Neural progenitor cell (in vitro differentiated cells): ENCODE measurements at regions not wholly inside any gene's neighbourhood (a gene's known extent, or its start where the extent isn't known, plus 50 kb on each side); places are given as distances from the start of the nearest gene placed in this dataset.

Experiments
- DNase-seq: peaks from one replicate; pipeline ENCODE4 v3.0.0-alpha.2; 2016; ENCODE audit warnings: low spot score
- H2AFZ ChIP-seq: fragments of 200-600 bp; sonication (generic); replicated peaks from 2 replicates; pipeline ENCODE4 v1.6.1; 2016; ENCODE audit warnings: antibody characterized with exemption
- H3F3A ChIP-seq: fragments of 200-600 bp; sonication (generic); 2 replicates; pipeline ENCODE4 v1.6.1; 2016; ENCODE audit warnings: antibody characterized with exemption, low read depth
- H3K27ac ChIP-seq: fragments of 200-600 bp; sonication (generic); 2 replicates; pipeline ENCODE4 v1.5.1; 2016; ENCODE audit warnings: mild to moderate bottlenecking
- H3K27me3 ChIP-seq: fragments of 200-600 bp; sonication (generic); 2 replicates; pipeline ENCODE4 v1.6.1; 2016; ENCODE audit warnings: mild to moderate bottlenecking, moderate library complexity
- H3K36me3 ChIP-seq: fragments of 200-600 bp; sonication (generic); 2 replicates; pipeline ENCODE4 v1.5.1; 2016
- H3K4me1 ChIP-seq: fragments of 200-600 bp; sonication (generic); 2 replicates; pipeline ENCODE4 v1.6.1; 2016; ENCODE audit warnings: mixed run types
- H3K4me2 ChIP-seq: fragments of 200-600 bp; sonication (generic); 2 replicates; pipeline ENCODE4 v1.6.1; 2016
- H3K4me3 ChIP-seq: fragments of 200-600 bp; sonication (generic); 2 replicates; pipeline ENCODE4 v1.5.1; 2016
- H3K79me2 ChIP-seq: fragments of 200-600 bp; sonication (generic); 2 replicates; pipeline ENCODE4 v1.6.1; 2016; ENCODE audit warnings: low read depth
- H3K9ac ChIP-seq: fragments of 200-600 bp; sonication (generic); 2 replicates; pipeline ENCODE4 v1.6.1; 2016
- H3K9me3 ChIP-seq: fragments of 200-600 bp; sonication (generic); 2 replicates; pipeline ENCODE4 v1.5.1; 2016; ENCODE audit warnings: low read depth
- H4K20me1 ChIP-seq: fragments of 200-600 bp; sonication (generic); 2 replicates; pipeline ENCODE4 v1.6.1; 2016; ENCODE audit warnings: low read depth
- H3K27ac Mint-ChIP-seq: 3 replicates; pipeline ENCODE4 v1.8.0; 2021; ENCODE audit warnings: mixed read lengths
- H3K27me3 Mint-ChIP-seq: 2 replicates; pipeline ENCODE4 v1.8.0; 2022; ENCODE audit warnings: low read depth, mild to moderate bottlenecking, inconsistent platforms, moderate library complexity, mixed read lengths; ENCODE audit not compliant: insufficient read depth
- H3K36me3 Mint-ChIP-seq: 3 replicates; pipeline ENCODE4 v1.8.0; 2021; ENCODE audit warnings: mixed read lengths
- H3K4me1 Mint-ChIP-seq: 3 replicates; pipeline ENCODE4 v1.8.0; 2021; ENCODE audit warnings: mixed read lengths
- H3K4me3 Mint-ChIP-seq: 3 replicates; pipeline ENCODE4 v1.8.0; 2021; ENCODE audit warnings: mild to moderate bottlenecking, moderate library complexity, mixed read lengths
- H3K9me3 Mint-ChIP-seq: 3 replicates; pipeline ENCODE4 v1.8.0; 2020; ENCODE audit warnings: mixed read lengths
- EZH2 ChIP-seq: fragments of 200-600 bp; sonication (generic); IDR thresholded peaks from 2 replicates; pipeline ENCODE4 v1.6.1; 2017; ENCODE audit warnings: antibody characterized with exemption, mild to moderate bottlenecking, moderate library complexity
- EZH2phosphoT487 ChIP-seq: fragments of 200-600 bp; sonication (generic); IDR thresholded peaks from 2 replicates; pipeline ENCODE4 v1.6.1; 2017; ENCODE audit warnings: antibody characterized with exemption
- TF ChIP-seq, protein P1 (sequence below): fragments of 200-600 bp; sonication (generic); IDR thresholded peaks from 2 replicates; pipeline ENCODE4 v1.5.1; 2017; ENCODE audit warnings: antibody characterized with exemption, mild to moderate bottlenecking

- no peaks in the 10 kb centered on the region for H3F3A ChIP-seq
- TF ChIP-seq EZH2 (no peak), EZH2phosphoT487 (no peak)
- TF ChIP-seq, protein P1, sequence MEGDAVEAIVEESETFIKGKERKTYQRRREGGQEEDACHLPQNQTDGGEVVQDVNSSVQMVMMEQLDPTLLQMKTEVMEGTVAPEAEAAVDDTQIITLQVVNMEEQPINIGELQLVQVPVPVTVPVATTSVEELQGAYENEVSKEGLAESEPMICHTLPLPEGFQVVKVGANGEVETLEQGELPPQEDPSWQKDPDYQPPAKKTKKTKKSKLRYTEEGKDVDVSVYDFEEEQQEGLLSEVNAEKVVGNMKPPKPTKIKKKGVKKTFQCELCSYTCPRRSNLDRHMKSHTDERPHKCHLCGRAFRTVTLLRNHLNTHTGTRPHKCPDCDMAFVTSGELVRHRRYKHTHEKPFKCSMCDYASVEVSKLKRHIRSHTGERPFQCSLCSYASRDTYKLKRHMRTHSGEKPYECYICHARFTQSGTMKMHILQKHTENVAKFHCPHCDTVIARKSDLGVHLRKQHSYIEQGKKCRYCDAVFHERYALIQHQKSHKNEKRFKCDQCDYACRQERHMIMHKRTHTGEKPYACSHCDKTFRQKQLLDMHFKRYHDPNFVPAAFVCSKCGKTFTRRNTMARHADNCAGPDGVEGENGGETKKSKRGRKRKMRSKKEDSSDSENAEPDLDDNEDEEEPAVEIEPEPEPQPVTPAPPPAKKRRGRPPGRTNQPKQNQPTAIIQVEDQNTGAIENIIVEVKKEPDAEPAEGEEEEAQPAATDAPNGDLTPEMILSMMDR = no peak
- Mint-ChIP-seq H3K4me3 (no peak overlapping the region), H3K9me3 (no peaks in the 10 kb centered on the region), H3K27me3 (peaks cover 2% of the 10 kb centered on the region), H3K27ac (no peak overlapping the region), H3K36me3 (no peaks in the 10 kb centered on the region), H3K4me1 (no peaks in the 10 kb centered on the region)
- H3K36me3 ChIP-seq = no peaks in the 10 kb centered on the region
- H3K9ac ChIP-seq = no peak overlapping the region
- no peaks in the 10 kb centered on the region for H3K79me2 ChIP-seq
- no peaks in the 10 kb centered on the region for H3K27me3 ChIP-seq
- H2AFZ ChIP-seq = no peak overlapping the region
- H4K20me1 ChIP-seq = no peaks in the 10 kb centered on the region
- H3K4me1 ChIP-seq = peaks cover 2% of the 10 kb centered on the region
- H3K9me3 ChIP-seq = no peaks in the 10 kb centered on the region
- no peak overlapping the region for H3K4me3 ChIP-seq
- DNase-seq = no peak
- no peak overlapping the region for H3K27ac ChIP-seq
- no peak overlapping the region for H3K4me2 ChIP-seq
These were observed 258.8 kb downstream of the AHR start for GRCh38 chr7:17557251-17557671.

DNA sequence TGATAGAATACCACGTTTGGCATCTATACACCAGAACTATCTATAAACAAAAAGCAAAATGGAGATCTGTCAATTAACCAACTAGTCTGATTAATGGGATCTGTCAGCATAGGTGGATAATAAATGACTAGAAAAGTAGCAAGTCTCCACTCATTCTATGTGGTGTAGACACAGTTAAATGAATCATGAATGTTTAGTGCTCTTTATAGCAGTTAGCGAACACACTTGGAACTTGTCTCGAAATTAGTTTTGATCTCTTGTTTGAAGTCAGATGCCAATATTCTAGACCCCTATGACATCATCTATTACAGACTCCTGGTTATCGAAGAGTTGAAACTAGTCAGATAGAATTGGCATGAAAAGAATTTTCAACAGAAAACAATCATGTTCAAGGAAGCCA is 259.7 kb downstream of the AHR start:
- Histone ChIP-seq H3K36me3 (no peaks in the 10 kb centered on the region), H3K27me3 (no peaks in the 10 kb centered on the region), H3K79me2 (no peaks in the 10 kb centered on the region), H3K9ac (no peak overlapping the region), H3F3A (no peaks in the 10 kb centered on the region), H3K4me1 (peaks cover 4% of the 10 kb centered on the region), H3K4me2 (no peak overlapping the region), H3K4me3 (no peak overlapping the region), H3K9me3 (no peaks in the 10 kb centered on the region), H3K27ac (no peak overlapping the region), H2AFZ (no peak overlapping the region), H4K20me1 (no peaks in the 10 kb centered on the region)
- H3K4me1 Mint-ChIP-seq = no peaks in the 10 kb centered on the region
- no peak for DNase-seq
- H3K4me3 Mint-ChIP-seq = no peak overlapping the region
- TF ChIP-seq EZH2phosphoT487 = no peak
- no peak for TF ChIP-seq EZH2
- TF ChIP-seq, protein P1 = no peak
- H3K9me3 Mint-ChIP-seq = no peaks in the 10 kb centered on the region
- H3K36me3 Mint-ChIP-seq = no peaks in the 10 kb centered on the region
- peaks cover 2% of the 10 kb centered on the region for H3K27me3 Mint-ChIP-seq
- no peak overlapping the region for H3K27ac Mint-ChIP-seq

- Histone ChIP-seq H3K9ac (no peak overlapping the region), H2AFZ (no peak overlapping the region), H3K27ac (no peak overlapping the region), H3K4me2 (no peak overlapping the region), H3K27me3 (no peaks in the 10 kb centered on the region), H3K79me2 (no peaks in the 10 kb centered on the region), H3K9me3 (no peaks in the 10 kb centered on the region), H3K4me3 (no peak overlapping the region), H4K20me1 (no peaks in the 10 kb centered on the region), H3K4me1 (peaks cover 4% of the 10 kb centered on the region), H3F3A (no peaks in the 10 kb centered on the region), H3K36me3 (no peaks in the 10 kb centered on the region)
- Mint-ChIP-seq H3K9me3 (peaks cover 3% of the 10 kb centered on the region), H3K36me3 (no peaks in the 10 kb centered on the region), H3K4me3 (no peak overlapping the region), H3K4me1 (no peaks in the 10 kb centered on the region), H3K27me3 (peaks cover 2% of the 10 kb centered on the region), H3K27ac (no peak overlapping the region)
- no peak for DNase-seq
- no peak for TF ChIP-seq EZH2
- no peak for TF ChIP-seq EZH2phosphoT487
- TF ChIP-seq, protein P1 = no peak
These were observed 260.3 kb downstream of the AHR start for GRCh38 chr7:17558558-17559332.
